ENCODE measurements at regions not wholly inside any gene's neighbourhood (a gene's known extent, or its start where the extent isn't known, plus 50 kb on each side); places are given as distances from the start of the nearest gene placed in this dataset.

DNA sequence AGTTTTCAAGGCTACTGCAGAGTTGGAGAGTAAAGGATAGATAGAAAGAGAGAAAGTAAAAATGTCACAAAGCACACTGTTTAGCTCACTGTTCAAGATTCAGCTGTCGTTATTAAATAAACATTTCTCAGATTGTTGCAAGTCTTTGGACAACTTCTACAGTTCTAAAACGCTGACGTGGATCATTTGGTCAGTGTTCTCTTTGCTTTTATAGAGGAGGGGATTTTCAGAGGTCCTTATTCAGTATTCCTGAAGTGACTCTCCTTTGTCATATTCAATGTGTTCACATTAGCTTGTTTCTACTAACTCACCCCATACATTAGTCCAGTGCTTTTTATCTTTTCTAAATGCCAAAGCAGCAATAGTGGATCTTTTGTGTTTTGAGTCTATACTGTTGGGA, 154.7 kb upstream of the ARGLU1 start:
- ATAC-seq (no peak), DNase-seq (ENCODE audit: low spot score in 2 of 2) (no peak)
- H3K27ac Mint-ChIP-seq = no peak overlapping the region
- H3K4me3 Mint-ChIP-seq = no peak overlapping the region
- peaks cover under 1% of the 10 kb centered on the region for H3K9me3 Mint-ChIP-seq
- no peaks in the 10 kb centered on the region for H3K4me1 Mint-ChIP-seq
- H3K36me3 Mint-ChIP-seq = no peaks in the 10 kb centered on the region

DNA sequence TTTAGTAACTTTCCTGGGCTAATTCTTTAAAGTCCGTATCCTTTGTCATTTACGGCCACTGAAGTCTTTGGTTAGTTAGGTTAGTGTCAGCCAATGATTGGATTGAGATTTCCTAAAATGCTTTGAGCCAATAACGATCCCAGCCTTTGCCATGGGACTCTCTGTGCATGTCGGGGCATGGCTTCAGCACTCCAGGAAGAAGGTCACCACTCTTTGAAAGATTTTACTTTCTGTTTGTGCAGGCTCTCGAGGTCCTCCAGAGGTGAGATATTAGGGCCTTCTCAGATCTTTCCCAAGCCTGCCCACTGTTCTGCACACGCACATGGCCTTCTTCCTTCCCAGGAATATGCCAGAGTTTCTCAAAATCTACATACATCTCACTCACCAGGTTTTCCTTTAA, 153.7 kb upstream of the ARGLU1 start:
- Mint-ChIP-seq H3K36me3 (no peaks in the 10 kb centered on the region), H3K9me3 (peaks cover 4% of the 10 kb centered on the region), H3K27ac (no peak overlapping the region), H3K4me3 (no peak overlapping the region), H3K4me1 (no peaks in the 10 kb centered on the region)
- DNase-seq (ENCODE audit: low spot score in 2 of 2) = no peak
- ATAC-seq = no peak

DNA sequence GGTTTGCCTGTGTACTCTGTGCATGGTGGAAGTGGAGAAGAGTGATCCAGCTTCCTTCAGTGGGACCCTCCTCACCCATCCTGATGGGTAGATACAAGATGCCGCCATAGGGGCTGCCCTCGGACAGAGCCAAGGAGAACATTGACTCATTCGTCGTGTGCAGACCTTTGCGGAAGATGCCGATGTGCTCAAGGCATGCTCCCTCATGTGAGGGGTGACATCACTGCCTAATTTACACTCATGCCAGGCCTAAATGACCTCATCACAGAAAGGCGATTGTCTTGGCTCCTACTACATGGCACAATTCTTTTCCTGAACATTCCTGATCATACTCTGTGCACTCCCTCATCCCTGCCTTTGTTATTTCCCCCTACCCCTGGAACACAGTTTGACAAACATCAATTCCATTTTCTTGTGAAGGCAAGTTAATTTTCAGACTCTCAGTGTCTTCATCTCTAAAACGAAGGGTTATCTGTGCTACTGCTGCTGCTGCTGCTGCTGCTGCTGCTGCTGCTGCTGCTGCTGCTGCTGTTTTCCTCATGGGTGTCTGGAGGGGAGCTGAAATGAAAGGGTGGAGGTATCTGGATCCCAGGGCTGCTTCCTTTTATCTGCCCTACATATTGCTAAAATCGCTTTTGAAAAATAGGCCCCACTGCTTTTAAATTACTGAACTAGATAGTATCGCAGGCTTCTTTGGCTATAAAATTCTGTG, 146.5 kb upstream of the ARGLU1 start:
- DNase-seq (ENCODE audit: low spot score in 2 of 2) (no peak), ATAC-seq (no peak)
- no peak overlapping the region for H3K27ac Mint-ChIP-seq
- H3K4me3 Mint-ChIP-seq = no peak overlapping the region
- H3K4me1 Mint-ChIP-seq = no peaks in the 10 kb centered on the region
- no peaks in the 10 kb centered on the region for H3K36me3 Mint-ChIP-seq
- H3K9me3 Mint-ChIP-seq = peaks cover 11% of the 10 kb centered on the region

DNA sequence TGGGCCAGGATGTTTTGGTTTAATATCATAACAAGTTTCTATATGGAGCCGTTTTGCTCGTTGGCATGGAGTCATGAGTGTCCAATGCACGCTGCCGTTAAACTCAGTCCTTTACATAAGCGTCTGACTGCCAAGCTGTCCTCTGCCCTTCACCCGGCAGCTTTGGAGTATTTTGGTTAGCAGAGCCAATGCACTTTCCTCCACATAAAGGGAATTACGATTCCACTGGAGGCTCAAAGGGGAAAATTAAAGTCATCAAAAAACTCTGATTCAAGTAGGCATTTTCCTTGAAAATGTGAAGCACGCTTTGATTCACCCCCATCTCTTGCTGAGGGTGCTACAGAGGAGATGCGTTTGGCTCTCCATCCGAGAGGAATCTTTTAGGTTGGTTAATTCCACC, 144.4 kb upstream of the ARGLU1 start:
- DNase-seq (ENCODE audit: low spot score in 2 of 2) (no peak), ATAC-seq (no peak)
- Mint-ChIP-seq H3K36me3 (no peaks in the 10 kb centered on the region), H3K27ac (no peak overlapping the region), H3K9me3 (peaks cover 8% of the 10 kb centered on the region), H3K4me1 (no peaks in the 10 kb centered on the region), H3K4me3 (no peak overlapping the region)

DNA sequence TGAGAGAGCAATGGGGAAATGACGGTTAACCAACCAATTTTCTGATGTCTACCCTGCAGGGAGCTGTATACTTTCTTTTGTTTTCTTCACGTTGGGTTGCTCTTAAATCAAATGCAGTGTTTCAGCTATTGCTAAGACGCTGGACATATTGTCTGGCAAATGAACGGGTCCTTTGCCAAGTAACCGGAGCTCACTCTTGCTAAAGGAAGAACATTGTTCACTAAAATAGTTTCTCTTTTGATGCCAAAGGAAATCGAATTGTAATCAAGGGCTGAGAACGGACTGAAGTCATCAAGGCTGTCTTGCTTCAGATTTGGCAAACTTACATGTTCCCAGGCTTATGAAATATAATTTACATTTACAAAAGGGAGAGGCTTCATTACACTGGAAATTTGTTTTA, 142.3 kb upstream of the ARGLU1 start:
- Mint-ChIP-seq H3K4me1 (no peaks in the 10 kb centered on the region), H3K36me3 (no peaks in the 10 kb centered on the region)

DNA sequence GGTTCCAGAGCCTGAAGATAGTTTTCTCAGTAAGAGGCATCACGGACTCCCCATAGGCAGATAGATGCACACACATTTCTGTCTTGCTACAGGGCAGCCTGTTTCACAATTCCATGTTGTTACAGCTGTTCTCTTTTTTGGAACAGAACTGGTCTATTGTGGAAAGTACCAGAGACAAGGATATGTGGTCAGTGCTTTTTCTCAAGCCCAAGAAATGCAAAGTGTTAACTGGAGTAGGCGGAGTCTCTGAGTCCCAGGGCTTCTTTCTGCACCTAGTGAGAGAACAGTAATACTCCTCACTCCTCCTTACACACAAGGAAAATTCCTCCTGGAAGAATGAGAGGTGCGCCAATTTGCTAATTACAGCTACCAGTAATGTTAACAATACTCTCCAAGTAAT, 141.6 kb upstream of the ARGLU1 start:
- Mint-ChIP-seq H3K9me3 (peaks cover 2% of the 10 kb centered on the region), H3K27ac (no peak overlapping the region), H3K4me3 (no peak overlapping the region), H3K4me1 (no peaks in the 10 kb centered on the region), H3K36me3 (no peaks in the 10 kb centered on the region)
- ATAC-seq = no peak
- DNase-seq (ENCODE audit: low spot score in 2 of 2) = no peak

More for the DNA sequence above, 142.3 kb upstream of the ARGLU1 start:
- H3K27ac Mint-ChIP-seq = no peak overlapping the region
- H3K9me3 Mint-ChIP-seq = peaks cover 5% of the 10 kb centered on the region
- no peak for ATAC-seq
- DNase-seq (ENCODE audit: low spot score in 2 of 2) = no peak
- no peak overlapping the region for H3K4me3 Mint-ChIP-seq

DNA sequence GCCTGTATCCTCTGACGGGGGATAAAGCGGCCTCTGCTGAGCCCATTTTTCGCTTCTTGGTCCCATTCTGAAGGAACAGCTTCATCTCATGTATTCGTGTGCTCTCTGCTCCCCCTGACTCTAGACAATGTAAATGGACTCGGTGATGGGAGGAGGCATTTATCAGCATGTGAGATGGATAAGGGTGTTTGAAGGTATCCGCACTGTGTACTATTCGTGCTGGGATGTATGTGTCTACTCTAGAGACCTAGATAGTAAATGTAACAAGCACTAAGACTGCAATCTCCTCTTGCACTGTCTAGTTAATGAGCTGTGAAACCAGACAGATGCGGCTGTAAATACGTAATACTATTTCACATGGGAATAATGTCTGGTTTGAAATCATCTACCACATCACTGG, 134.6 kb upstream of the ARGLU1 start:
- ATAC-seq (no peak), DNase-seq (ENCODE audit: low spot score in 2 of 2) (no peak)
- Mint-ChIP-seq H3K27ac (no peak overlapping the region), H3K9me3 (no peaks in the 10 kb centered on the region), H3K4me1 (no peaks in the 10 kb centered on the region), H3K4me3 (no peak overlapping the region), H3K36me3 (no peaks in the 10 kb centered on the region)

DNA sequence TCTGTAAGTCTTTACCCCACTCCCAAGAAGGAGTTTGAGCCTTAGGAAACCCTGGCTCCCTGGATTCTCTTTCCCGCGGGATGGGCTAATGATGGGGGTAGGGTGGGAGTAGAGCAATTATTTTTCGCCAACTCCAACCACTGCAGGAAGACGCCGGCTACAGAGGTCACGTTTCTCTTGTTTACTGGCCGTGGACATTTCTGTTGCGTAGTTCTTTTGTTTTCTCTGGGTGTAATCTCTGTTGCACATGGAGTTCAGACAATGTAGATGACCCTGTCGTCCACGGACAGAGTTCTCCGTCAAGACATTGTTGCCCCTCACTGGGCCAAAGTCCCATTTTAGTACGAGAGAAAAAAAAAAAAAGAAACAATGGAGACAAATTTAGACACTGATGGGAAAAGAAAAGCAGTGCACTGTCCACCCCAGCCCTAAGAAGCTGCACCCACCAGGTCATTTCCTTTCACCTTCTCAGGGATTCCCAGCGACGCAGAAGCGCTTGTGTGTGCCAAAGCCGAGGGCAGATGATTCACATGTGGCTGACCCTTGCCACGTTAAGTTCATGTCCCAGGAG, 133.9 kb upstream of the ARGLU1 start:
- Mint-ChIP-seq H3K9me3 (no peaks in the 10 kb centered on the region), H3K27ac (no peak overlapping the region), H3K36me3 (no peaks in the 10 kb centered on the region), H3K4me1 (no peaks in the 10 kb centered on the region), H3K4me3 (no peak overlapping the region)
- DNase-seq (ENCODE audit: low spot score in 2 of 2) = no peak
- ATAC-seq = no peak

DNA sequence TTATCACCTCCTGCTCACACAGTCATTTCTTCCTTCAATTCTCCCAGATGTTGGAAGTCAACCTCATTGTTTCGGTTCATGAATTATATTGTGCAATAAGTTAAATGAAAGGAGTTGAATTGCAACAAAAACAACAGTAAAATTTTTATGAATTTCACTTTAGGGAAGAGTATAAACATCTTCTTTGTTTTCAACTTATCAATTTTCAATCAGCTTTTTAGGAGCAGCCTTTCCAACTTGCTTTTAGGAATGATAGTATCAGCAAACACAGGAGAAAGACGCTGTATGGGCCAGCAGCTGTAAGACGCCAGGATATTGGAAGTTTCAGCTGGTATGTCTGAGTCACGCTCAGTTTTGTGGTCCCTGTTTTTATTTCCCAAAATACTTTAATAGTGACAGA, 132.5 kb upstream of the ARGLU1 start:
- Mint-ChIP-seq H3K27ac (no peak overlapping the region), H3K4me3 (no peak overlapping the region), H3K36me3 (no peaks in the 10 kb centered on the region), H3K9me3 (no peaks in the 10 kb centered on the region), H3K4me1 (no peaks in the 10 kb centered on the region)
- no peak for DNase-seq (ENCODE audit: low spot score in 2 of 2)
- ATAC-seq = no peak

DNA sequence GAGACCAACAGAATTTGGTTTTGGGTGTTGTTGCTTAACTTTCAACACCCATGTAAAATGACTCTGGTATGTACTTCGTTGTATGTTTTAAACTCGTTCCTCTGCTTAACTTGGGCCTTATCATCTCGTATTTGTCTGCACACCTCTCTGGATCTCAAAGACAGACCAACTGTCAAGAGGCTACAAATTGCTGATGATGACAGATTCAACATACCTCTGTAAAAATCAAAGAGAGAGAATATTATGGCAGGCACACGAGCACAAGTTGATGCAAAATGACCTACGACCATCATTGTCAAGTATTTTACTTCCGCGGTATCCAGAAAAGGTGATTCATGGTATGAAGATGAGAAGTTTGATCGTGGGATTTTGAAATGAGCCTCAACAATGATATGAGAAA, 132.1 kb upstream of the ARGLU1 start:
- no peak for ATAC-seq
- Mint-ChIP-seq H3K9me3 (no peaks in the 10 kb centered on the region), H3K4me3 (no peak overlapping the region), H3K27ac (no peak overlapping the region), H3K36me3 (no peaks in the 10 kb centered on the region), H3K4me1 (no peaks in the 10 kb centered on the region)
- no peak for DNase-seq (ENCODE audit: low spot score in 2 of 2)

DNA sequence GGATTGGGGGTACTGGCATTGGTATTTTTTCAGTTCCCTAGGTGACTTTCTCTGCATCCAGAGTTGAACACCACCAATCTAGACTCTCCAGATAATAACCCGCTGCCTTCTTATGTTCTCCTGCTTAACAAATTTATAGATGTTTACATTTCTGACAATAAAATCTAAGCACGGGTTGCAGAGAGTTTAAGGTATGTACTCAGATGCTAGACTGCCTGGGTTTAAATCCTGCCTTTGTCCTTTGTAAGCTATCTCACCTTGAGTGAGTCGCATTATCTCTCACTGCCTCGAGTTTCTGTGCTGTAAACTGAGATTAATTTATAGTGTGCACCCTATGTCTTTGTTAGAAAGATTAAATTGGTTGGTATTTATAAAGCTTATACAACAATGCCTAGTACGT, 131.4 kb upstream of the ARGLU1 start:
- H3K27ac Mint-ChIP-seq = no peak overlapping the region
- H3K4me3 Mint-ChIP-seq = no peak overlapping the region
- no peaks in the 10 kb centered on the region for H3K36me3 Mint-ChIP-seq
- no peaks in the 10 kb centered on the region for H3K9me3 Mint-ChIP-seq
- DNase-seq (ENCODE audit: low spot score in 2 of 2) (no peak), ATAC-seq (no peak)
- no peaks in the 10 kb centered on the region for H3K4me1 Mint-ChIP-seq

DNA sequence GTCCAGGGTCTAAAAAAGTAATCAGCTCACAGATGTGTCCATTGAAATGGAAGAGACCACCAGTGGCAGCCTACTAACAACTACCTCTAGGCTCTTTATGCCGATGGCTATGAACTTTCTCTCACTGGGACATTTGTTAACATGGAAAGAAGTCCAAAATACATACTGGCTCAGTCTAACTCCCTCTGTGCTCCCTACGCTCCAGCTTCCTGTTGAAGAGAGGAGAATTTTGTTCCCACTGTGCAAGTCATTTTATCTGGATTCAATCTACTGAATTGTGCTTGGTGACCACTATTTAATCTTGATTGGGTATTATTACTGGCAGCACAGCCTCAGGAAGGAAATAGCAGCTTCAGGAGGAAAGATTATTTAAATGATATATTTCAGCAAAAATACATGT, 128.8 kb upstream of the ARGLU1 start:
- Mint-ChIP-seq H3K4me1 (no peaks in the 10 kb centered on the region), H3K4me3 (no peak overlapping the region), H3K9me3 (no peaks in the 10 kb centered on the region), H3K27ac (no peak overlapping the region), H3K36me3 (no peaks in the 10 kb centered on the region)
- no peak for ATAC-seq
- no peak for DNase-seq (ENCODE audit: low spot score in 2 of 2)

DNA sequence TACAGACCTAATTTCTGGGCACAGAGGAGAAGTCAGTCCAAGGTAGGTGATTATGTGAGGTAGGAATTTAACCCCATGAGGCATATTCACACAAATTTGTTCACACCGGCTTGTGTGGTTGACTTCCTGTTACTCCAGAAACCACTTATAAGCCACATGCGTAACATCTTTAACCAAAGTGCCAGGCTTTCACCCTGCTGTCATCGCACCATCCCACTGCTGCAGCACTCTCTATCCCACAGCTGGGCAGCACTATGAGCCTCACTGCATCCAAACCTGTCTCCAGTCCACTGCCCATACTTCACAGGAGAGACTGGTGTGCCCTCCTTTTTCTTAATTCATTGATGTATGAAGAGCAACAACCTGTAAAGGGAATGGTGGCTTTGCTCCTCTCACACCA, 128.2 kb upstream of the ARGLU1 start:
- H3K9me3 Mint-ChIP-seq = no peaks in the 10 kb centered on the region
- DNase-seq (ENCODE audit: low spot score in 2 of 2) = no peak
- peak; percentile 31 for ATAC-seq
- no peaks in the 10 kb centered on the region for H3K4me1 Mint-ChIP-seq
- no peak overlapping the region for H3K4me3 Mint-ChIP-seq
- no peak overlapping the region for H3K27ac Mint-ChIP-seq
- H3K36me3 Mint-ChIP-seq = no peaks in the 10 kb centered on the region

DNA sequence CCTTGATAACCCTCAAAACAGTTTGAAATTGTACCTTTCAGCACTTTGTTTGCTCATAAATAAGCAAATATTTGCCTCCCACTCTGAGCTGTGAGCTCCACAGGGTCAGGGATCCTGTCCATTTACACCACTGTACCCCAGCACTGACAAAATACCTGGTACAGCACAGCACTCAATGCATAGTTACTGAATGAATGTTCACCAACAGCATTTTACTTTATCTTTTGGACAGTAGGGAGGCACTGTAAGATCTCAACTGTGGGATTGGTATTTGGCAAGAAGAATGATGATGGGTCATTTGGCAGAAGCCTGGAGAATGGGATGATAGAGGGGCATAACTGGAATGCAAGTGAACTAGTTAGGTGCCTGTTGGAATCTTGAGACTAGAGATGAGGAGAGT, 127.2 kb upstream of the ARGLU1 start:
- Mint-ChIP-seq H3K9me3 (no peaks in the 10 kb centered on the region), H3K27ac (no peak overlapping the region), H3K4me3 (no peak overlapping the region)

DNA sequence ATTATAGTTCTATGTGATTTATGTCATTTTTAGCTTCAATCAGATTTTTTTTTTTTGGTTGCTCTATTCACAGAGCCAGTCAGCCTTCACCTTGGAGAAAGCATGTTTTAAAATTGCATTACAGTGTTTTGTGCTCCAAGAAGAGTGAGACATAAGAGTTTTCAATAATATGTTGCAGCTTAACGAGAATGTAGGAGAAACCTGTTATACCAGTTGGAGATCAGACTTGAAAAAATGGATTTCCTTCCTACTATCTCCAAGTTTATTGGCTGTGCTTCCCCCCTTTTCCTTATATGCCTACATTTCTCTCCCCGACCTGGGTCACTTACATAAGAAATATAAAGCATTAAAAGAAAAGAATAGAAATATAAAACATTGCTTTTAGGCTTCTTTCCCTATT, 123.9 kb upstream of the ARGLU1 start:
- Mint-ChIP-seq H3K9me3 (no peaks in the 10 kb centered on the region), H3K27ac (no peak overlapping the region), H3K36me3 (no peaks in the 10 kb centered on the region), H3K4me1 (no peaks in the 10 kb centered on the region), H3K4me3 (no peak overlapping the region)
- ATAC-seq (no peak), DNase-seq (ENCODE audit: low spot score in 2 of 2) (no peak)

More for the DNA sequence above, 127.2 kb upstream of the ARGLU1 start:
- no peak for ATAC-seq
- no peaks in the 10 kb centered on the region for H3K4me1 Mint-ChIP-seq
- no peaks in the 10 kb centered on the region for H3K36me3 Mint-ChIP-seq
- no peak for DNase-seq (ENCODE audit: low spot score in 2 of 2)

DNA sequence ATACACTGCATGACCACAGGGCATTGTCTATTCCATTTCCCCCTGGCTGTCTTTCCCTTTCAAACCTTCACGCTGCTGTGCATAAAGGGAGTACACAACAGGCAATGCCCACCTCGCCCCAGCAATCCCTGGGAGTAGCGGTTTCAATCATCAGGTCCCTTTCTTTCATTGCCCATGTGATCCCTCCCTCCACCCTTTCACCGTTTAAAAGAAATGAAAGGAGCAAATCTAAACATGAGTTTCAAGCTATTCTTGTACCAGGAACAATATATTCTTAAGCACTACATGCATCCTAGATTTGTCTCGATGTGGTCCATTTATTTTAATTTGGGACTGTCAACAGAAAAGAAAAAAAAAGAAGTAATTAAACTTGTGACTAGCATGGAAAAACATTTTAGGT, 123.4 kb upstream of the ARGLU1 start:
- H3K27ac Mint-ChIP-seq = no peak overlapping the region

DNA sequence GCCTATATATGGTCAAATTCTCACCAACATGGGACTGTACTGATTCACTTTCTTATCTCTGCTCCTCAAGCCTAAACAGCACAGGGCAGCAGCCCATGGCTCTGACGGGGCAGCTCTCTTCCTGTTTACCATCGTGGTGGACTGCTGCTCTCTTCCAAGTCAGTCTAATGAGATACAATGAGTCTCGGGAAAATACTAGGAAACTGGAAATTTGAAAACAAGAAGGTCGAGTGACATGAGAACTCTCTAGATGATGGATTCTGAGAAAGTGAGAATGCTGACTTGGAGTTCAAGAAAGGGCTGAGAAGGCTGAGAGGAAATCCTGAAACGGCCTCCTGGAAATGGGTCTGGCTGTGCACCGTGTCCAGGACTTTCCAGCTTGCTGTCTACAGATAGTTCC, 122.8 kb upstream of the ARGLU1 start:
- Mint-ChIP-seq H3K4me3 (no peak overlapping the region), H3K27ac (no peak overlapping the region), H3K9me3 (no peaks in the 10 kb centered on the region), H3K4me1 (no peaks in the 10 kb centered on the region), H3K36me3 (no peaks in the 10 kb centered on the region)
- DNase-seq (ENCODE audit: low spot score in 2 of 2) (no peak), ATAC-seq (no peak)

More for the DNA sequence above, 123.4 kb upstream of the ARGLU1 start:
- Mint-ChIP-seq H3K36me3 (no peaks in the 10 kb centered on the region), H3K4me3 (no peak overlapping the region), H3K9me3 (no peaks in the 10 kb centered on the region), H3K4me1 (no peaks in the 10 kb centered on the region)
- DNase-seq (ENCODE audit: low spot score in 2 of 2) (no peak), ATAC-seq (no peak)

All from stimulated activated effector memory CD8-positive, alpha-beta T cell treated with anti-CD3 and anti-CD28 coated beads, Interleukin-12 subunit alpha, Interleukin-12 subunit beta, amount 100 ng/mL, for 72 hours (primary cell).